K562 (cell line): ENCODE measurements at regions not wholly inside any gene's neighbourhood (a gene's known extent, or its start where the extent isn't known, plus 50 kb on each side); places are given as distances from the start of the nearest gene placed in this dataset.

Experiments used
- CTCF ChIP-seq, 3 experiments: IDR thresholded peaks in 2 of 3; conservative IDR thresholded peaks in 1 of 3; 2 replicates each; pipeline ENCODE4 v1.5.1; 2011 to 2012; ENCODE audit warnings: low read length in 3 of 3, mild to moderate bottlenecking in 3 of 3, control low read depth in 2 of 3, improper control_type of control experiment in 1 of 3, inconsistent platforms in 1 of 3, low read depth in 1 of 3, mixed read lengths in 1 of 3, moderate library complexity in 1 of 3; ENCODE audit not compliant: insufficient read depth in 2 of 3
- RNF219 ChIP-seq: fragments of 250-450 bp; sonication (Bioruptor Pico); IDR thresholded peaks from 2 replicates; pipeline ENCODE4 v1.5.0; 2022; ENCODE audit warnings: mild to moderate bottlenecking
- ZNF133 ChIP-seq: fragments of 250-450 bp; sonication (Bioruptor Pico); IDR thresholded peaks from 2 replicates; pipeline ENCODE4 v1.4.0; 2020; ENCODE audit warnings: mild to moderate bottlenecking

DNA sequence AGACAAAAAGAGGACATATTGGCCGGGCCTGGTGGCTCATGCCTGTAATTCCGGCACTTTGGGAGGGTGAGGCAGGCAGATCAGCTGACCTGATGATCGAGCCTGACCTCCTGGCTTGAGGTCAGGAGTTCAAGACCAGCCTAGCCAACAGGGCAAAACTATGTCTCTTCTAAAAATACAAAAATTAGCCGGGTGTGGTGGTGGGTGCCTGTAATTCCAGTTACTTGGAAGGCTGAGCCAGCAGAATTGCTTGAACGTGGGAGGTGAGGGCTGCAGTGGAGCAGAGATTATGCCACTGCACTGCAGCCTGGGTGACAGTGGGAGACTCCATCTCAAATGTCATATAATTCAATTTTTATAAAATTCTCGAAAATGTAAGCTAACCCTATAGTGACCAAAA, 84.5 kb downstream of the SEMA4F start:
- TF ChIP-seq RNF219 (CRISPR knock-in tag) (no peak), CTCF (IDR thresholded peaks at IDR 0.05 in 2 of 3, conservative IDR thresholded peaks at IDR 0.05 in 1 of 3; ENCODE audit: insufficient read depth in 2 of 3, low read depth in 1 of 3, low read length in 3 of 3) (no peak), ZNF133 (no peak)
